Stimulated activated CD8-positive, alpha-beta memory T cell treated with anti-CD3 and anti-CD28 coated beads, Interleukin-15, amount 100 ng/mL, for 48 hours (primary cell): ENCODE measurements at regions not wholly inside any gene's neighbourhood (a gene's known extent, or its start where the extent isn't known, plus 50 kb on each side); places are given as distances from the start of the nearest gene placed in this dataset.

Source experiments
- DNase-seq, 2 donors: peaks; one replicate each; pipeline ENCODE4 v3.0.0-alpha.2; 2020; ENCODE audit warnings: low read depth in 2 of 2

DNA sequence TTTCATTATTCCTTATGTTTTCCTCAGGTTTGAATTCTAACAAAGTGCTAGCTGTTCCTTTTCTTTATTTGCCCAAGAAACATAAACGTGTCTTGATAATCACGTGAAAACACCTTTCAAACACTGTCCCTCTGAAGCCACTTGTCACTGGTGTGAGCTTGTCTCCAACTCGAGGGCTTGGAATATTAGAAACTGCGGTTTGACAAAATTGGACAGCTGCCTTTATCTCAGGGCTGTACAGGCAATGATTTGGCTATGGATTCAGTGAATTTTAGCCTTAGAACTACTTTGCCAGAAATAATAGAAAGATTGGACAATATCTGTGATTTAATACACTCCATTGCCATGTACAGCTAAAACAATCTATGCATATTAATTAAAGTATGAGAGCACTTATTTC lies 763.0 kb upstream of the ACVR2A start:
- DNase-seq = no peak

DNA sequence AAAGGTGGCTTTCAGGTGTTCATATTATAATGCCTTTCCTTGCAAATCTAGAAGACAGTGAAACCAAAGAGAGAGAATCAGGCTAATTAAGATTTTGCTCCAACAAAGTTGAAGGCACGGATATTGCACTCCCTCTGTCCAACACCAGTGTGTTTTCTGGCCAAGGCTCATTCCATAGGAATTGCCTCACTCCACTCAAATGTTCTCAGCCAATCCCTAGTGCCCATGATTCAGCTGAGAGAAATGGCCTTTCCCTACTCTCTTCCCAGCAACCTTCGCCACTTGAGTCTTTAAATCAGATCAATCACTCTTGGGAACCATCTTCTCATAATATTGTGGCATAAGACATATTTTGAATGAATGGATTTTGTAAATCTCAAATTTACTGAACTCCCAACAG lies 768.2 kb upstream of the ACVR2A start:
- no peak for DNase-seq

DNA sequence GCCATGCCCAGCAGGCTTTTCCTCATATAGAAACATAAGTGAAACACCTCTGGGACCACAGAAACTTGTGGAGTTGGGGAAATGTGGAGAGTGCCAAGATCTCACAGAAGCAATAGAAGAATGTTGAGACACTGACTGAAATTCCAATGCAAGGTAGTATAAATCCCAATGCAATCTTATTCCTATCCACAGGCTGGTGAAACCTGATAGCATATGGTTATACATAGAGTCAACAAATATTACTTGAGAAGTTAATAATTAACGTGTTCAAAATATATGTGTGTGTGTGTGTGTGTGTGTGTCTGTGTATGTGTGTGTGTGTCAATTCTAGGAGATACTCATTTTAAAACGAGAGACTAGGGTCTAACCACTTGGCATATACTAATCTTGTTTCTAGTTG lies 776.8 kb upstream of the ACVR2A start:
- DNase-seq = no peak

DNA sequence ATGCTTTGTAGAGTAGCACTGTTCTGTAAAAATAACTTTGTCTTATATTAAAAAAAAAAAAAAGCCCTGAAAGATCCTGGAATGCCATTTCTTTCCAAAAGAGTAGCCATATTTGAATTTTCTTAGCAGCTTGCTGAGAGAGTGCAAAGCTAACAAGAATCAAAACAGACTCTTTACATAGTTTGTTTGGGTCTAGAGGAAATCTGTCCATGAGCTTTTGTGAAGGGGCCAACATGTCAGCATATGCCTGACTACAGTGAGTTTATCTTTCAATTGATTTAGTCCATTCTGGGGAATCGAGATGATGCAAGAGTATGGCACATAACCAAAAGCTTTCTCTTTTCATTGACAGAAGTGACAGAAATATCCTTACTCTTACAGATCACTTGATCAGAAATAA lies 777.7 kb upstream of the ACVR2A start:
- no peak for DNase-seq

DNA sequence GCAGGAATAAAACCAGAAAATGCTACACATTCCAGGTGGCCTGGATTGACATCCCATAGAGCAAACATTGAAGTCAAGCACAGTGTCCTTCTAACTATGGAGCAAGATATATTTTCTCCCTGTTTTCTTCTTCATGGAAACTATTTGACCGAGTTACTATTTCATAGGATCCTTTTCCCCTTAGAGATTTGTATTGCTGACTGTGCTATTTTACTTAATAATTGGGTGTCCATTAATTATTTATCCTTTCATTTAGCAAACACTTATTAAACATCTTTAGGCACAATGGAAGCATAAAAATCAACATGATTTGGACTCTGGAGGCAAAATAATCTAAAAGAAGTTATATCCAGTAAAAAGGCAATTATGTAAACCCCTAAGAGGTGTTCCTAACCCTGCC lies 782.8 kb upstream of the ACVR2A start:
- no peak for DNase-seq

DNA sequence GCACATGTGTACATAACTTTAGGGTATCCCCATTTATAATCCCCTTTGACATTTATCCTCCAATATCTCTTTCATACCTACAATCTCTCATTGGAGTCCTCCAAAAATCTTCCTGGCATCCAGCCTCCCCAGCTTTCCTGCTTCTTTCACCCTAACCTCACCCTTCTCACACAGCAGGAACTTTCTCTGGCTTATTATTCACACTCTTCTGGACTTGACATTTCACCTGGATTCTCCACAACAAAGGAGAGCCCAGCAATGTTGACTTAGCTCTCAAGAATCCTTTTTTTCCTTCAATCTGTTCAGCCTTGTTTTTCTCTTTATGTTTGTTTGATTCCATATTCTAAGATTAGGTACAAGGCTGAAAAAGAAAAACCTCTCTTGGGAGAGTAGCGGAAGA lies 783.6 kb upstream of the ACVR2A start:
- DNase-seq = no peak

DNA sequence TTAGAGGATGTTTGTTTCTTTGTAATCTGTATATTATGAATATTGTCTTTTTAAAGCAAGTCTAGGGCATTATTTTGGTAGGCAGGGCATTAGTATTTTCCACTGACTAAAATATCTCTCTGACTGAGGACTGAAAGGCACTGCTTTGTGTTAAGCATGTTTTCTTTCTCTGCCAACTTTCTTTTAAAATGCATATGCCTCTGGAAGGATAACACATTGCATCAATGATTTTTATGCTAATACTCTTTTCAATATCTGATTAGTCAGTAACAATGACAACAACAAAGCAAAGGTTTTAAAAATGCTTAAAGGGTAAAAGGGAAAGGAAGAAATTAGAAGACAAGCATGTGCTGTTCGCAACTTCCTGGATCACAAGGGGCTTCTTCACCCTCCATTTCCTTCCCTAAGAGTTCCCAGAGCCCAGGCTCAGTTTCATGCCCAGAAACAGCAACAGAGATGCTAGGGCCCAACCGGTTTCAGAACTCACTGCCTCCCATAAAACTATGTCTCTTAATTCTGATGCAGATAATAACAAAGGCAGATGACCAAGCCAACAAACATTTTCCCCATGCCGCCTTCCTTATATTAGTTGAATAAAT lies 786.8 kb upstream of the ACVR2A start:
- no peak for DNase-seq

DNA sequence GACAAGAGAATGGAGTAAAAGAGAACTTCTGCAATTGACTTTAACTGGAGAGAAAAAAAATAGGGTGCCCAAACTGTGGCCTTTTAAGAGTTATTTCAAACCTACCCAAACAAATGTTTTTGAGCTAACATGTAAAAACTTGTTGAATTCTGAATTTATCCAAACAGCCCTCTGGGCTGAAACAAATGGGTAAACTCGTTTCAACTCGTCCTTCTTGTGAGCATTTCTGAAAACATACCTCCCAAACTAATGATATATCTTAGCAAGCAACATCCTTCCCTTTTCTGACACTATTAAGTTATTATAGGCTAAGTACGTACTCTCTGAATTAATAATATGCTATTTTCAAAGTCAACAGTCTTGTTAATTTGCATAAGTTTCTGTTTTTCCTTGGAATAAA lies 793.0 kb upstream of the ACVR2A start:
- DNase-seq = no peak

DNA sequence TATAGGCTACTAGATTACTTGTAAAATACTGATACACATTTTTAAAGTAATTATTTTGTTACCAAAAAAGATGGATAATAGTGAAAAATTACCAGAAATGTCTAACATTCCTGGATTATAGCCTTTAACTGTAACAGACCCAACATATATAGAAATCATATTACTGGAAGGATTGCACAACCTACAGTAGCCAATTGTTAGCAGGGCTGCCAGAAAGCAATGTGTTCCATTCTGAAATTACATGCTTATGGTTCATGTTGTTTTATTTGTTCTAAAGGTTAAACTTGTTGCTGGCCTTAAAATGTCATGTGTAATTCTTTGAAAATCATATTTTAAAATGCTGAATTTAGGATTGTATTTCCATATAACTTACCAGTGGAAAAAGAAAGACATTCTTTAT lies 793.6 kb upstream of the ACVR2A start:
- DNase-seq = no peak

DNA sequence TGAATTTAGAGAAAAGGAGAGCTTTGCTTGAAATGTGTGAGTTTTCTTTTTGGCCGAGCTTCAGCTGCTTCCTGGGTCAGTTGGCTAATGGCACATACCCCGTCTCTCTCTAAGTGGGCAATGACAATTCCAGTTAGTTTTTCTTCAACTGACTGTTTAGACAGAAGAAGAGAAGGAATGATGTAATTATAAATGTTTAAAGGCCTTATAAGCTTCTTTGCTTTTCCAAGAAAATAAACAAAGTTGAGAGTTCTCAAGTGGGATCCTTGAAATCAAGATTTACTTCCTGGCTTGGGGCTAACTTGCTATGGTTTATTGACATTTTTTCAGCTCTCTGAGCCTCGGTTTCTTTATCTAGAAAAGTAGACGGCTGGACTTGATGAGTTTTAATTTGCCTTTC lies 794.9 kb upstream of the ACVR2A start:
- DNase-seq = no peak

DNA sequence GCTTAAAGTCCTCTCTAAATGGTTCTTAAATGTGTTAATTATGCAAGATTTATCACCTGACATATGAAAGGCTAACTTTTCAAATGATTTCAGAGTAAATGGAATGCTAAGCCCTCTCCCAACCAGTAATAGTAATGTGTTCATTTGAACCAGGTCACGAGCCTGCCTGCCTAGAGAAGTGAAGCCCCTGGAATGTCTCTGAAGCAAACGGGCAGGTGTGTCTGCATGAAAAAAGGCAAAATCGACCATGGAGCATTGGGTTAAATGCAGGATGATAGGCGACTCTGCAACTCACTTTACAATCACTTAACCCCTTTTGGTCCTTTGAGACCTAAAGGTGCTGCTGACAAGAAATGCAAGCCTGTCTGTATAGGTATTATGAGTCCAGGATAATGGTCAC lies 798.4 kb upstream of the ACVR2A start:
- DNase-seq = no peak

DNA sequence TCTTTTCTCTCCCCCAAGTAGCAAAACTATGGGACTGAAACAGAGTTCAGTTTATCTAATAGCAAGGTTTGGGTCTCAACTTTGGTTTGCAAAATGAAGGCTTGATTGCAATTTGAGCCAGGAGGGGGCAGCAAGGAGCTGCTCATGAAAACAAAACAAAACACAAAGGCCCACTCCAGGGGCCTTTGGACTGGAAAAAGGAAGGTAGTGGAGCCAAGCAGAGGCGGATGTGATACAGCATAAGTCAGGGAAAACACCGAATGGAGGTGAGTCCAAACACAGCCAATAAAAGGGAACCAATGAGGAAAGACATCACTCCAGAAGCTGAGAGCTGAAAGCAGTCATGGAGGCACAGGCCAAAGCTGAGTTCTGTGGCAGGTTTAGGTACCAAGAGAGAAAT lies 799.7 kb upstream of the ACVR2A start:
- DNase-seq = no peak

DNA sequence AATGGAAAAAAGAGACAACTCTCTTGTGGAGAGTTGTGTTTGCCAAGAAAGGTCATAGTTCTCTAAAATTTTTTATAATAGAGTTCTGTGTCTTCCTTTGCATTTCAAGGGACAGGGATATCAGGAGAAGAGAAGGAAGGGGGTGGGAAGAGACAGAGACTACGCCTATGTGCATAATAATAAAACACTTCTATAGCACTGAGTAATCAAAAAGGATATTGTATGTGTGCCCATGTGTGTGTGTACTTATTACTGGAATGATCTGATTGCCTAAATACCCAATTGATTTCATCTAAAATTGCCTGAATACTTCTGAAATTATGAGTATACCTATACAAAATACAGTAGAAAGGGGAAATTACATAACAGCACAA lies 803.7 kb upstream of the ACVR2A start:
- no peak for DNase-seq

DNA sequence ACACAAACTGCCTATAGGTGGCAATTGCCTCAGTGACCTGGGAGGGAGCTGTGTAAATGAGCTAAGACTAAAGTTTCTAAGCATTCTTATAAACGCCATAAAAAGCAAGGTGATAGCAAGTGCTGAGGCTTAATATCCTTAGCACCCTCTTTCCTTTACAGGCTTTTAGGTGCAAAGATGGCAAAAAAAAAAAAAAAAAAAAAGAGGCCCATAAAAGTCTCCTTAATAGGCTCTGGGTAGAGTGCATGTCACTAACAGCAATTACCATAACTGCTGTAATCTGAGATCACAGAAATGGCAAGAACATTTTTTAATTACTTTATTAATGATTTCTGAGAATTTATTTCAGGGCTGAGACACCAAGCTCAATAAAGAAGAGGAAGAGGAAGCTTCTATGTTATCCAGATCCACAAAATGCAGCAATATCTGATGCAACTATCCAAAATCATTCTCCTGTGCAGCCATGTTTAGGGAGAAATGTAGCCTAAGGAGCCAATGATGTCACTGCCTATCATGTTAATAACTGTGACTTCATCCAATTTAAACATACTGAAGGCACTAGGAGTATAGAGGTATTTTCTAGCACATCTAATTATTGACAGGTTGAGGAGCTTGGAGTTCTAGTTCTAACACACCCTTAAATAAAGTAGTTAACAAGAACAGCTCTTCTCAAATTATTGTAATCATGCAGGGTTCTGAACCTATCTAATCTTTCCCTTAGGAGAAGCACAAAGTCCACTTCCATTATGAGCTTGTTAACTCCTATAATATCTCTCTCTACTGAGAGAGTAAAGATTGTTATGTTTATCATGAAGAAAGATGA lies 804.3 kb upstream of the ACVR2A start:
- DNase-seq = no peak

DNA sequence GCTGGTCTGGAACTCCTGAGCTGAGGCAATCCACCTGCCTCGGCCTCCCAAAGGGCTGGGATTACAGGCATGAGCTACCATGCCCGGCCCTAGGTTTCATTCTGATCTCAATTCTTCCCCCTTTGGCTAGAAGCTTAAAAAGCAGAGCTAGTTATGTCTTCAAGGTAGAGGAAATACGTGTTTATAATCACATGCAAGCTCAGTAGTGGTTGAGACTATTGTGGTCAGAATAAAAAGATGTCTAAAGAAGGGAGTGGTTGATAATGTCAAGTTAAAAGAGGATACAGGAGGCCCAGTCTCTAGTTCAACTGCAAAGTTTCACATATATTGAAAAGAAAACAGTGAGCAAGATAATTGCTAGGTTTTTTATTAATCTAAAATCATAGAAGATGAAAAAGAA lies 807.8 kb upstream of the ACVR2A start:
- no peak for DNase-seq

DNA sequence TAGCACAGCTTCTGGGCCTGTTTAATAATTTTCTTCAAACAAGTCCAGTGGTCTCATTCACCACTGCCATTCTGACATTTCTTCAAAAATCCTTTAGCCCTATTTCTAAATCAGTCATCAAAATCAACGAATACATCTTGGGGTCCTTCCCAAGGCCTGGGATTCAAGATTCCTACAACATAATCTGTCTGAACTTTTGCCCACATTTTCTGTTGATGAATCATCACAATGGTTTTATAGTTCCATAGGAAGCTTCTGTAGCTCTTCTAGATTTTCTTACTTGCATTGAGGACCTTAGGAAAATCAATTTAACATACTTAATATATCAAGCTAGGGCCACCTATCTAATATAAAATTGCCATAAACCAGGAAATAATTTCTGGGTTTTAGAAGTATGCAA lies 811.8 kb upstream of the ACVR2A start:
- DNase-seq = no peak

DNA sequence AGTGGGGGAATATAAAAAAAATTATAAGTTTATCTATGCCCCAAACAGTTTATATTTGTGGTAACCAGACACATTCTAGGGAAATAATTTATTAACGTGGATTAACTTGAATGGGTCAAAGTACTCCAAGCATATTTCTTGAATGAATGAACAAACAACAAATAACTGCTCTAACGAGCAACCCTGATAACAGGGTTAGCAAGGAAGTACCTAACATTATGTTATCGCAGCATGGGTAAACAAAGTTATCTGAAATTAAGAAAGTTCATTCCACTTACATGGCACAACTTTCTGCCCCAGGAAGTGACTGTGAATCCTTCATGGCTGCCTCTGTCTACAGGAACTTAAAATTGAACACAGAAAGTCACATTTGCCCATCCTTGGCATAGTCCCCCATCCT lies 812.9 kb upstream of the ACVR2A start:
- no peak for DNase-seq

DNA sequence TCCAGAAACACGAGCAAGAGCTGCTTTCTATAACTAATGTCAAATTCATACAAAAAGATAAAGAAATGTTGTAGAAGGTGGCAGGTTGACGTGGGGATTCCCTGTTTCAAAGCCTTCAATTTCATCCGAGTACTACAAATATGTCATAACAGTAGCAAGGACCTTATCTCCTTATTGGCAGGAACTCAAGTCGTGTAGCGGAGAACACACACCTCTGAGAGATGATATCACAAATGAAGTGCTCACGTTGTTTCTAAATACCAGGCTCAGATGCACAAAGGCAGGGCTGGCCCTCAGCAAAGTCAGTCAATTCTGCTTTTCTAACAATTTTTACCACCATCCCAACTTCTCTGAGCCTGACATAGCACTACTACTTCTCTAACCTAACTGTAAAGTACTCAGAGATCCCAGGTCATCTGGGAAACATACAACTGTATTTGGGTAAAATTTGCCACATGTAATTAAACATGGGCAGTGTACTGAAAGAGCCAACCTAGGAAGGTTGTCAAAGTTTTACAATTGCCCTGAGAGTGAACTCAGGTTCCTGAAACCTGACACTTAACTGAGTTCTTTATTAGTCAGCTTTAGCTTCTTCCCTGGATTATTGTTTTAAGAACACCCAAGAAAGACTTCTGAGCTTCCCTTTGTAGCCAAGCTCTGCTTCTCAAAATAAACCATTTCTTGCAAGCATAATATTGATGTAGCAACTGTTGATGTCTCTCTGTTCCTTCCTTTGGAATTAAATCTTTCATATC lies 813.7 kb upstream of the ACVR2A start:
- no peak for DNase-seq

DNA sequence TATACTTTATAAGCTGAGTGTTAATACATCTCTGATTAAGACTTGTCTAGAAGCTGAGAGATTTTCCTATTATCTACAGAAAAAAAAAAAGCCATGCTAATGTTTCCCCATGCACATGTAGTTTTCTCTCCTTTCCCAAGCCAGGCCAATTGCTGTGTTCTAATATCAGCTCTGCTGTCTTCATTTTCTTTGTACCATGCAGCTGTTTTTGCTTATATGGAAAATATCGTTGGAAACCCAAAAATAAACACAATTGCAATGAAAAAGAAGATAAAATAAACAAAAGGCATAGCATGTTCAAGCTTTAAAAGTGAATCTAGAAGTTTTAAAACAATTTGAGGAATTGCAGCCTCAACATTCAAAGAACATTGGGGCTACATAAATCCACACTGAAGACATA lies 817.4 kb upstream of the ACVR2A start:
- no peak for DNase-seq

DNA sequence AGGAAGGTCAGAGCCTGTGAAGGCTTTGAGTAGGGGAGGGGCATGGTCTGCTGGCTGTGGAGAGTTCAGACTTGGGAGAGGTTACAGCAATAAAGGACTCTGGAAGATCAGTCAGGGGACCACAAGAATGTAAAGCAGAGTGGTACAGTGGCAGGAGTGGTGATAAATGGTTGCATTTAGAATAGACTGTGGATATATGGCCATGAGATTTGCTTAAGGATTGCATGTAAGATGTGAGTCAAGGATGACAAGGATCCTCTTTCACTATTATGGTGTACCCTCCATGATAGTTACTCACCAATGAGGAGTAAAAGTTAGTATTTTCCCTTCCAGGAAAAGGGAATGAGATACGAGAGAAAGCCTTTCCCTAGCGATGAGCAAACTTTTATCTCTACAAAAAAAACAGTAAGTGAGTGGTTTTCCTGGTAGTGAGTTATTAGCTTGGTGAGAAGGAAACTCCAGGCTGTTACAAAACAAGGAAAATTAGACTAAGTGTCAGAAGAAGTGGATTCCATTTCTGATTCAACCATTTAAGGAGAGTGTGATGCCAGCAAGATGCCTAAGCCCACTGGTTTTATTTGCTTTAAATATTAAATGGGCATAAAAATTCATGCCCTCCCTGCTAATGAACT lies 818.0 kb upstream of the ACVR2A start:
- no peak for DNase-seq

DNA sequence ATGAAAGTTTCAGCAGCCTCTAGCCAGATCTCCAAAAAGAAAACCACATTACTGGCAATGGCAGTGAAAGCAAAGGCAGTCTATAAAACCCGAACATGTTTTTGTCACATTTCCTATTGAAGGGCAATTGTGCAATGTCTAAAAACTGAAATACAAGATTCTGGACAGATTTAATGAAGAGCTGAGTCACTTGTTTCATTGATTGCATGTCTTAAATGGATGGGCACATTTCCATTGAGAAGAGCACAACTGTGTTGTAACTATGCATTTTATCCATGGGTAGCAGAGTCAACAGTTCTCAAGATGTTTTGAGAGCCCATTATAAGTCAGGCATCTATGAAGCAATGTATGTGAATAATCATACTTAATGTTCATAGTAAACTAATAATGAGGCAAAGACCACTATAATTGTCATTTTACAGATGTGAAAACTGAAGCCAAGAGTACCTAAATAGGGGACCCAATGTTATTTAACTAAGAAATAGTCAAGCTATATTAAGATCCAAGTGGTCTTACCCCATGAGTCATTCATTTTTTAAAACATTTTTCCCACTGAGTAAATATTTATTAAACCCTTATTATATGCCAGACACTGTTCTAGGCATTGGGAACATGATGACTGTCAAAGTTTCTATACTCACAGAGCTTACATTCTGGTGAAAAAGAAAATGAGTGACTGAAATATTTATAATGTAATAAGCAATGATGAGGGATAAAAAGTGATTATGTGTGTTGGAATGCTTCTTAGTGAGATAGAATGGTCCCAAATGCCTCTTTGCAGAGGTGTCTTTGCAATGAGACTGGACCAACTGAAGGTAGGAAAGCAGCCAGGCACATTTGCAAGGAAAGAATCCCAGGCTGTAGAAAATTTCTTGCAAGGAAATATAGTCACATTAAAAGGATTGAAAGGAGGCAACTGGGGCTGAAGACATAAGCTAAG lies 818.9 kb upstream of the ACVR2A start:
- DNase-seq = no peak

DNA sequence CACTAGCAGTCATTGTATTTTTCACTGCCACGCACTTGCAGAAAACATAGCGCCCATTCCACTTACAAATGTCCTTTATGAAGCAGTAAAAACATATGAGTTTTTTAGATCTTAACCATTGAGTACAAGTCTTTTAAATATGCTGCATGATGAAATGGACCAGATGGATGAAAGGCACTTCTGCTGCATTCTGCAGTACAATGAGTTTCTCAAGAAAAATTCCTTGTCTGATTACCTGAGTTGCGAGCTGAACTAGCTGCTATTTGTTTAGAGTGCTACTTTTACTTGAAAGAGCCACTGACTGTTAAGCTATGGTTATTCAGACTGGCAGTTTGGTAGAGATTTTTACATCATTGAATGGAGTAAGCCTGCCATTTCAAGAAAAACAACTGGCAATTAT lies 825.5 kb upstream of the ACVR2A start:
- DNase-seq = no peak
